GM21717 (cell line): ENCODE measurements at regions not wholly inside any gene's neighbourhood (a gene's known extent, or its start where the extent isn't known, plus 50 kb on each side); places are given as distances from the start of the nearest gene placed in this dataset.
"Not testable (repeated sequence)": the region's sequence is repeated elsewhere in the genome, so short reads cannot be mapped to it uniquely, and the experiment has no call there.

Experiments used
- ATAC-seq: cut with Tn5 transposase; IDR thresholded peaks from one replicate; pipeline ENCODE4 v1.9.1; 2021; ENCODE audit warnings: mild to moderate bottlenecking, moderate library complexity; ENCODE audit not compliant: unreplicated experiment

GRCh38 chr5:67722582-67722981, 493.0 kb upstream of the PIK3R1 start:
- not testable (repeated sequence) for ATAC-seq

- ATAC-seq = no peak
Measured at GRCh38 chr5:67720162-67720772, 495.3 kb upstream of the PIK3R1 start.

GRCh38 chr5:67702008-67702407, 505.4 kb upstream of the CD180 start:
- no peak for ATAC-seq

- no peak for ATAC-seq
Measured at GRCh38 chr5:67699560-67699959, 503.0 kb upstream of the CD180 start.

- ATAC-seq = no peak
Measured at GRCh38 chr5:67696446-67696845, 499.8 kb upstream of the CD180 start.

- no peak for ATAC-seq
Measured at GRCh38 chr5:67695369-67695768, 498.8 kb upstream of the CD180 start.

GRCh38 chr5:67694810-67695191, 498.2 kb upstream of the CD180 start:
- no peak for ATAC-seq

- no peak for ATAC-seq
Measured at GRCh38 chr5:67693956-67694809, 497.6 kb upstream of the CD180 start.

- no peak for ATAC-seq
Measured at GRCh38 chr5:67686746-67687145, 490.1 kb upstream of the CD180 start.

GRCh38 chr5:67681703-67682102, 485.1 kb upstream of the CD180 start:
- ATAC-seq = no peak

GRCh38 chr5:67680099-67680498, 483.5 kb upstream of the CD180 start:
- no peak for ATAC-seq

GRCh38 chr5:67679184-67679841, 482.7 kb upstream of the CD180 start:
- ATAC-seq = no peak

- no peak for ATAC-seq
Measured at GRCh38 chr5:67678594-67678993, 482.0 kb upstream of the CD180 start.

GRCh38 chr5:67677422-67677970, 480.9 kb upstream of the CD180 start:
- ATAC-seq = no peak

- ATAC-seq = no peak
Measured at GRCh38 chr5:67676863-67677262, 480.3 kb upstream of the CD180 start.

GRCh38 chr5:67674159-67674655, 477.6 kb upstream of the CD180 start:
- ATAC-seq = no peak

- no peak for ATAC-seq
Measured at GRCh38 chr5:67673618-67674017, 477.0 kb upstream of the CD180 start.

GRCh38 chr5:67673180-67673579, 476.6 kb upstream of the CD180 start:
- ATAC-seq = no peak

- no peak for ATAC-seq
Measured at GRCh38 chr5:67672636-67673035, 476.0 kb upstream of the CD180 start.

- no peak for ATAC-seq
Measured at GRCh38 chr5:67669916-67670315, 473.3 kb upstream of the CD180 start.

GRCh38 chr5:67660149-67660548, 463.6 kb upstream of the CD180 start:
- ATAC-seq = no peak
